ENCODE measurements at regions not wholly inside any gene's neighbourhood (a gene's known extent, or its start where the extent isn't known, plus 50 kb on each side); places are given as distances from the start of the nearest gene placed in this dataset.

DNA sequence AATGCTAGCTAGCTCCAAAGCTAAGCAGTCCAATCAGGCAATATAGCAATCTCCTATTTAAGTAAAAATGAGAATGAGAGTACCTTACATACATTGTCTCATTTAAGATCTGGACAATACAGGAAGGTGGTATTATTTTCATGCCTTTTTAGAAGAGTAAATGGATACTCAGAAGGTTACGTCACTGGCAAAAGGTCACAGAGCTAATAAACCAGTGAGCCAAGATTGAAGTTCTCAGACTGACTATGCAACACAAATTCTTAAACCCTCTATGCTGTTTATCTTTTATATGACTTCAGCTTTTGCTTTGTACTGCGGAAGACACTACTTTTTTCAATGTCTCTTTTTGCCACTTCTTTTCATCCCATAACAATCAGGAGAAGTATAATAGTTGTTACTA lies 135.2 kb upstream of the PRL start:
- TF ChIP-seq, protein P1, sequence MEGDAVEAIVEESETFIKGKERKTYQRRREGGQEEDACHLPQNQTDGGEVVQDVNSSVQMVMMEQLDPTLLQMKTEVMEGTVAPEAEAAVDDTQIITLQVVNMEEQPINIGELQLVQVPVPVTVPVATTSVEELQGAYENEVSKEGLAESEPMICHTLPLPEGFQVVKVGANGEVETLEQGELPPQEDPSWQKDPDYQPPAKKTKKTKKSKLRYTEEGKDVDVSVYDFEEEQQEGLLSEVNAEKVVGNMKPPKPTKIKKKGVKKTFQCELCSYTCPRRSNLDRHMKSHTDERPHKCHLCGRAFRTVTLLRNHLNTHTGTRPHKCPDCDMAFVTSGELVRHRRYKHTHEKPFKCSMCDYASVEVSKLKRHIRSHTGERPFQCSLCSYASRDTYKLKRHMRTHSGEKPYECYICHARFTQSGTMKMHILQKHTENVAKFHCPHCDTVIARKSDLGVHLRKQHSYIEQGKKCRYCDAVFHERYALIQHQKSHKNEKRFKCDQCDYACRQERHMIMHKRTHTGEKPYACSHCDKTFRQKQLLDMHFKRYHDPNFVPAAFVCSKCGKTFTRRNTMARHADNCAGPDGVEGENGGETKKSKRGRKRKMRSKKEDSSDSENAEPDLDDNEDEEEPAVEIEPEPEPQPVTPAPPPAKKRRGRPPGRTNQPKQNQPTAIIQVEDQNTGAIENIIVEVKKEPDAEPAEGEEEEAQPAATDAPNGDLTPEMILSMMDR (IDR thresholded peaks at IDR 0.05; ENCODE audit: low read depth, low read length): no peak

DNA sequence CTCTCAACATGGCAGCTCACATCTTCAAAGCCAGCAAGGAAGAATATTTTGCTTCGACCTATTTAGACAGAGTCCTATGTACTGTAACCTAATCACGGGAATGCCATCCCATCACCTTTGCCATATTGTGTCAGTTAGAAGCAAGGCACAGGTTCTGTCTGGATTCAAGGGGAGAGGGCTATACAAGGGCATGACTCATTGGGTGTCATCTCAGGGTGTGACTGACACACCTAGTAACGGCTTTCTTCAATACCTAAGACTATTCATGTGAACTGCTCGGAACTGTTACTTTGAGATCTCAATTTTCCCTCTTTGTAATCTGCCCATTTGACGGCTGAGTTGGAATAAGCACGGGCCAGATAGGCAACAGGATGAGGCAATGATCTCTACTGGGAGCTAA lies 135.6 kb upstream of the HDGFL1 start:
- Histone ChIP-seq H3K4me1 (ENCODE audit: low read depth) (no peaks in the 10 kb centered on the region), H3K36me3 (no peaks in the 10 kb centered on the region), H3K4me3 (no peak overlapping the region), H3K27me3 (no peaks in the 10 kb centered on the region), H3K9me3 (ENCODE audit: low read depth) (no peaks in the 10 kb centered on the region), H3K27ac (no peak overlapping the region)
- TF ChIP-seq, protein P1 (IDR thresholded peaks at IDR 0.05; ENCODE audit: low read depth, low read length): no peak
- no peak for DNase-seq (ENCODE audit: low read depth in 1 of 2, low spot score in 1 of 2)

More for the DNA sequence above, 135.2 kb upstream of the PRL start:
- Histone ChIP-seq H3K27me3 (no peaks in the 10 kb centered on the region), H3K4me3 (no peak overlapping the region), H3K9me3 (ENCODE audit: low read depth) (no peaks in the 10 kb centered on the region), H3K4me1 (ENCODE audit: low read depth) (no peaks in the 10 kb centered on the region), H3K36me3 (no peaks in the 10 kb centered on the region), H3K27ac (no peak overlapping the region)
- no peak for DNase-seq (ENCODE audit: low read depth in 1 of 2, low spot score in 1 of 2)

DNA sequence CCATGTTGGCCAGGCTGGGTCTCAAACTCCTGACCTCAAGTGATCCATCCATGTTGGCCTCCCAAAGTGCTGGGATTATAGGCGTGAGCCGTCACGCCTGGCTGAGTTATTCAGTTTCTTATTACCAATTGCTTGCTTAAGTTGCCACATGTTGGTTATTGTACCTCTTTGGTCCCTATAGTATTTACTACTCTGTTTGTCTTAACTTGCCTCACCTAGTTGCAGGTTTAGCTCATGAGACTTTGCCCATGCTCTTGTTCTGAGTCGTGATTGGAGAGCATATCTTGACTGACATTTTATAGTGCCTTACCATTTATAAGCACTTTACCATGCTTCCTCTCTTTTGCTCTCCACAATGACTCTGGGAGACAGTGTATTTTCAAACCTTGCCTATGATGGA lies 134.2 kb upstream of the HDGFL1 start:
- Histone ChIP-seq H3K27ac (no peak overlapping the region), H3K4me3 (no peak overlapping the region), H3K4me1 (ENCODE audit: low read depth) (no peaks in the 10 kb centered on the region), H3K9me3 (ENCODE audit: low read depth) (no peaks in the 10 kb centered on the region), H3K36me3 (no peaks in the 10 kb centered on the region), H3K27me3 (no peaks in the 10 kb centered on the region)
- no peak for DNase-seq (ENCODE audit: low read depth in 1 of 2, low spot score in 1 of 2)
- TF ChIP-seq, protein P1 (IDR thresholded peaks at IDR 0.05; ENCODE audit: low read depth, low read length): no peak

DNA sequence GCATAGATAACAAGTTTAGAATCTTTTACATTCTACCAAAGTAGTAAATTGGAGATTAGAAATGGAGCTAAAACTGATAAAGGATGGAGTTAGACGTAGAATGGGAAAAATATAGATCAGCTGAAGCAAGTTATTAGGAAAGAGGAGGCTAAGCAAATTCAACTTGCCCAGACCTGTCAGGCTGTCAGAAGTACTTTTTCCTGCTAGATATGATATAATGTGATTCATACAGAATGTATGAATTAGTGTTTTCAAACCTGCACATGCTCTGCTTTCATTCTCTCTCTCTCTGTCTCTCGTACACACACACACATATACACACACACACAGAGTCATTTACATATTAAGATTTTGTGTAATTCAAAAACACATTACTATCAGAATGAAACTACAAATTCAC lies 133.2 kb upstream of the HDGFL1 start:
- TF ChIP-seq, protein P1 (IDR thresholded peaks at IDR 0.05; ENCODE audit: low read depth, low read length): no peak
- Histone ChIP-seq H3K4me1 (ENCODE audit: low read depth) (no peaks in the 10 kb centered on the region), H3K9me3 (ENCODE audit: low read depth) (no peaks in the 10 kb centered on the region), H3K27ac (no peak overlapping the region), H3K27me3 (no peaks in the 10 kb centered on the region), H3K4me3 (no peak overlapping the region), H3K36me3 (no peaks in the 10 kb centered on the region)
- no peak for DNase-seq (ENCODE audit: low read depth in 1 of 2, low spot score in 1 of 2)

DNA sequence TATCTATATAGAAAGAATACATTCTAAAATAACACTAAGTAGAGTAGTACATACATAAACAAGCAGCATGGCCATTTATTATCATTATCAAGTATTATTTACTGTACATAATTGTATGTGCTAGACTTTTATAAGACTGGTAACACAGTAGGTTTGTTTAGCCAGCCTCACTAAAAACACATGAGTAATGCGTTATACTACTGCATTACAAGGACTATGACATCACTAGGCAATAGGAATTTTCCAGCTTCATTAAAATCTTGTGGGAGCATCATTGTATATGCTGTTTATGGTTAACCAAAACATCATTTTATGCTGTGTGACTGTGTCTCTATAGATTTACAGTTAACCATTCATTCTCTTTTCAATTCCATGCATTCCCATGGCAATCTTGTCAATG lies 131.7 kb upstream of the HDGFL1 start:
- Histone ChIP-seq H3K27me3 (no peaks in the 10 kb centered on the region), H3K4me3 (no peak overlapping the region), H3K9me3 (ENCODE audit: low read depth) (no peaks in the 10 kb centered on the region), H3K27ac (no peak overlapping the region), H3K36me3 (no peaks in the 10 kb centered on the region), H3K4me1 (ENCODE audit: low read depth) (no peaks in the 10 kb centered on the region)
- no peak for DNase-seq (ENCODE audit: low read depth in 1 of 2, low spot score in 1 of 2)
- TF ChIP-seq, protein P1 (IDR thresholded peaks at IDR 0.05; ENCODE audit: low read depth, low read length): no peak

DNA sequence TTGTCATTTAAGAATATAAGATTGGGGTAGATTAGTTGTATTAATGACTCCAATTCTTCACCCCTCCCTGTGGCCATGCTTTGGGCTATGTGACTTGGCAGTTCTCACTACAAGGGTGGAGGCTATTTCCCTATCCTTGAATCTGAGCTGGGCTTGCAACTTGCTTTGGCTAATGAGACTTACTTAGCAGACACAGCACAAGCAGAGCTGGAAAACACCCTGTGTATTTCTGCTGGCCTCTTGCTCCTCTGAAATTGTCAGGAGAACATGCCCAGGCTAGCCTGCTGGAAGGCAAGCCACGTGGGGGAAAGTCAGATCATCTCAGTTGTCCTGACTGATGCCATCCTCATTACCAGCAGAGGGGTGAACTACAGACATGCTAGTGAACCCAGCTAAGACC lies 126.5 kb upstream of the HDGFL1 start:
- no peak for DNase-seq (ENCODE audit: low read depth in 1 of 2, low spot score in 1 of 2)
- H3K4me3 ChIP-seq: no peak overlapping the region
- no peaks in the 10 kb centered on the region for H3K27me3 ChIP-seq
- H3K27ac ChIP-seq: no peak overlapping the region
- TF ChIP-seq, protein P1 (IDR thresholded peaks at IDR 0.05; ENCODE audit: low read depth, low read length): no peak
- H3K36me3 ChIP-seq: no peaks in the 10 kb centered on the region
- peaks cover 1% of the 10 kb centered on the region for H3K4me1 ChIP-seq (ENCODE audit: low read depth)
- no peaks in the 10 kb centered on the region for H3K9me3 ChIP-seq (ENCODE audit: low read depth)
